Activated naive CD8-positive, alpha-beta T cell treated with anti-CD3 and anti-CD28 coated beads for 36 hours (primary cell): ENCODE measurements at regions not wholly inside any gene's neighbourhood (a gene's known extent, or its start where the extent isn't known, plus 50 kb on each side); places are given as distances from the start of the nearest gene placed in this dataset.
"Not testable (repeated sequence)": the region's sequence is repeated elsewhere in the genome, so short reads cannot be mapped to it uniquely, and the experiment has no call there.

Experiments used
- DNase-seq: peaks from one replicate; pipeline ENCODE4 v3.0.0; 2021
- H3K27ac Mint-ChIP-seq: one replicate; pipeline ENCODE4 v1.8.0; 2022; ENCODE audit warnings: mild to moderate bottlenecking, moderate library complexity, mixed read lengths
- H3K27me3 Mint-ChIP-seq: one replicate; pipeline ENCODE4 v1.8.0; 2022; ENCODE audit warnings: mild to moderate bottlenecking, mixed read lengths
- H3K36me3 Mint-ChIP-seq: one replicate; pipeline ENCODE4 v1.8.0; 2021; ENCODE audit warnings: mild to moderate bottlenecking, mixed read lengths
- H3K4me1 Mint-ChIP-seq: one replicate; pipeline ENCODE4 v1.8.0; 2021; ENCODE audit warnings: mixed read lengths
- H3K4me3 Mint-ChIP-seq: one replicate; pipeline ENCODE4 v1.8.0; 2022; ENCODE audit warnings: mild to moderate bottlenecking, moderate library complexity, mixed read lengths
- H3K9me3 Mint-ChIP-seq: one replicate; pipeline ENCODE4 v1.8.0; 2022; ENCODE audit warnings: mixed read lengths

DNA sequence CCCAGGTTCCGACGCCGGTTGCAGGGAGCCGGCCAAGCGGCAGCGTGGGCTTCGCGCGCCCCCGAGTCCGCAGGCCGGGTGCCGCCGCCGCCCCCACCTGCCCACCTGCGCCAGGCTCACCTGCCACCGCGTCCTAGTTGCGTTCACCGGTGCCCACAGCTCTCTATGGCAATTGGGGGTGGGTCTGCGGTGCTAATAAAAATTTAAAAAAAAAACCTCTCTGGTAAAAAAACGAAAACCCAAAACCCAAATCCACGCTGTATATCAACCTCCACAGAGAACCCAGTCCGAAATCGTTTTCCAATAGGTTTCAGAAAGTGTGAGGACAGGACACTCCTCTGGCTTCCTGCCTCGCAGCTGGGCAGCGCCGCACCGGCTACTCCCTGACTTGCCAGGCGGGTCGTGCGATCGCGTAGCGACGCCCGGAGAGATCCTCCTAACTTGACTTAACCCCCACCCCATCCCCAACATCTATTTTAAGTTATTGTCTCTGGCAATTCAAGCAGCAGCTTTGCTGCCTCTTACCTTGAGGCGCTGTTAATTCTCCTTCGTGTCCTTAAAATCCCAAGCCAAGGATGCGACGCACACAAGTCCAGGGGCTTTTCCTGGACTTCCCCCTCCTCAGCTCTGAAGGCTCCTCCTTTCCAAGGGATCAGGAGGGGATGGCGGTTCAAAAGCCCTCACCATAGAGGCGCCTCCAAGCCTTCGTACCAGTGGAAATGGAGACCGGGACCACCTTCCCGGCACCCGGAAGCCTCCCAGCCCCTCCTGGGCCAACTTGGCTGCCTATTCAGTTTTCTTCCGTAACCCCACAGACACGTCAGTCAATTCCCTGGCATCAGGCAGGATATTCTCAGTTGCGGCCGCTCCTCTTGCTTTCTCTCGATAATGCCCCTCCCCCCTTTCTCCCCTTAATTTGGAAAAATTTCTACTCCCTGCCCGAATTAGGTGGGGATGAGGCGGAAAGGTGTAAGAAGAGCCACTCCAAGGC lies 1639.4 kb upstream of the C9orf72 start:
- no peak for DNase-seq
- Mint-ChIP-seq H3K4me3 (peak overlapping the region; percentile 55), H3K27me3 (peaks cover 66% of the 10 kb centered on the region), H3K27ac (no peak overlapping the region), H3K36me3 (no peaks in the 10 kb centered on the region), H3K9me3 (no peaks in the 10 kb centered on the region), H3K4me1 (peaks cover 8% of the 10 kb centered on the region)

DNA sequence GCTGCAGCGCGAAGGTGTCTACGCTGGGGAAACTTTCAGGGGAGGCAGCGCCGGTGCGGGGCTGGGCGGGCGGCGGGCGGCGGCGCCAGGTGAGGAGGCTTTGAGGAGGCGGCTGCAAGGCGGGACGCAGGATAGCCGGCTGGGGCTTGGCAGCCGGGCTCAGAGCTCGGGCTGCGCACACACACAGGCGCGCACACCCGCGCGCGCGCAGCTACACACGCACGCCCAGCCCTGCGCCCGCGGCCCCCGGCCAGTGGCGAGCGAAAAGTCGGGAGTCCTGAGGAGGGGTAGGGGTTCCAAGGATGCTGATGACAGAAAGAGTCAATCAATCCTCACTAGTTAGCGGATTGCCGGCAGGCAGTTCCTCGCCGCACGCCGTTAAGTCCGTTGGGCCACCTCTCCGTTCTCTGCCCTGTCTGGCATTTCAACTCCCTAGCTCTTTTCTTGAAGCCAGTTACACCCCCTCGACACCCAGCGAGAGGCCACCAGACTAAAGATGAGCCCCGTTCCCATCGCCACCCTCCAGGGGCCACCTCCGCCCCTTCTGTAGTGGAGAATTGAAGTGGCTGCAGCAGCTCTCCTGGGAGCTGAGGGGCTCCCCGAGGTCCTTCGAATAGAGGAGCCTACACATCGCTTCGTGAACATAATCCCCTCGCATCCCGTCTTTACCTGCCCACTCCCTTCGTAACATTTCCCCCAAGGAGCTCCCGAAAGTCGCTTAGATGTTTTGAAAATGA lies 1640.3 kb upstream of the C9orf72 start, which contains the start of gene LINGO2:
TSS of gene LINGO2 (minus strand) at position 185 of the 737 bp plus-strand sequence.
- H3K9me3 Mint-ChIP-seq: no peaks in the 10 kb centered on the region
- peaks cover 8% of the 10 kb centered on the region for H3K4me1 Mint-ChIP-seq
- H3K4me3 Mint-ChIP-seq: peak within 1 kb of the TSS; percentile 55
- no peak within 1 kb of the TSS for H3K27ac Mint-ChIP-seq
- peaks cover 69% of the 10 kb centered on the region for H3K27me3 Mint-ChIP-seq
- no peaks in the 10 kb centered on the region for H3K36me3 Mint-ChIP-seq
- no peak for DNase-seq

DNA sequence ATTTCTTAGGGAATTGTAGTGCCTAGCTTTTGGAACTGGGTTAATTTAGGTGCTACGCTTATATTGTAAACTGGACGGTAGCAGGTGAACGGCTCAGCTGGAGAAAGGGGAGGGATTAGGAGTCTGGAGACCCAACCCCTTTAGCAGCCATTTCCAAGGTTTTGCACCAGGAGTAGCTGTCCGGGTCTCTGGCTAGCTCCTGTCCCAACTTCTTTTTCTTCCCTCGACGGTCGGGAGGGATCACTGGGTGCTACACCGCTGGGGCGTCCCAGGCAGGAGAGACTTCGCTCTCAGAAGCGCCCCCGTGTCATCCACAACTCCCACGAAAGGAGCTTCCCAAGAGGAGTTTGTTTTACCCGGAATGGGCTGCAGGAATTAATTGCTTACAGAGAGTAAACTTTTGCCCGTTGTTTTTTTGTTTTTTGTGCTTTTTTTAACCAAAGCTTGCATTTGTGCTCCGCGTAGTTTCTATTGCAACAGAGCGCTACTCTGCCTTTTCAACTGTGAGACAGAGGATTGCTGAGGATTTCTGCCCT lies 1640.9 kb upstream of the C9orf72 start:
- Mint-ChIP-seq H3K9me3 (no peaks in the 10 kb centered on the region), H3K4me3 (no peak overlapping the region), H3K4me1 (peaks cover 8% of the 10 kb centered on the region), H3K27ac (no peak overlapping the region), H3K27me3 (peaks cover 65% of the 10 kb centered on the region), H3K36me3 (no peaks in the 10 kb centered on the region)
- DNase-seq: no peak

DNA sequence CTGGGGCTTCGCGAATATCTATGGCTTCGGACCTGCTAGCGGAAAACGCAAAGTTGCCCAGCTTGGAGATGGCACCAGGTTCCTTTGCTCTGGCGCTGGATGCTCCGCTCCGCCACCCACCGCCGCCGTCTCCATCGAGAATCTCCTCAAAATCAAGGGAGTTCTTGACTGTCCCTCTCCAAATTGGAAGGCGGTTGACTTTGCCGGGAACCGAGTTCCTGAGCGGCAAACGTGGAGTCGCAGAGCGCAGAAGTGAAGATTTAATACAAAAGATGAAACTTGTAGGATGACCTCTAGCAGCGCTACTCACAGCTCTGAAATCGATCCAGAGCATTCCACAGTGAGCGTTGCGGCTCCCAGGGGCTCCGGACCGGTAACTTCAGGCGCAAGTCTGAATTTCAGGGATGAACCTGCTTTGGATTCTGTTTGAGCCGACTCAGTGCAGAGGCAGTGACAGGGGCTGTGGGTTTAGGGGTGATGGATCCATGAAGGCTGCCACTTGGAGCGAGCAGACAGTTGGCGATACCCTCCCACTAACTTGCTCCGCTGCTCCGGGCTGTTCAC lies 1641.5 kb upstream of the C9orf72 start:
- Mint-ChIP-seq H3K27ac (no peak overlapping the region), H3K36me3 (no peaks in the 10 kb centered on the region), H3K4me3 (no peak overlapping the region), H3K4me1 (peaks cover 8% of the 10 kb centered on the region), H3K27me3 (peaks cover 65% of the 10 kb centered on the region), H3K9me3 (no peaks in the 10 kb centered on the region)
- DNase-seq: no peak

DNA sequence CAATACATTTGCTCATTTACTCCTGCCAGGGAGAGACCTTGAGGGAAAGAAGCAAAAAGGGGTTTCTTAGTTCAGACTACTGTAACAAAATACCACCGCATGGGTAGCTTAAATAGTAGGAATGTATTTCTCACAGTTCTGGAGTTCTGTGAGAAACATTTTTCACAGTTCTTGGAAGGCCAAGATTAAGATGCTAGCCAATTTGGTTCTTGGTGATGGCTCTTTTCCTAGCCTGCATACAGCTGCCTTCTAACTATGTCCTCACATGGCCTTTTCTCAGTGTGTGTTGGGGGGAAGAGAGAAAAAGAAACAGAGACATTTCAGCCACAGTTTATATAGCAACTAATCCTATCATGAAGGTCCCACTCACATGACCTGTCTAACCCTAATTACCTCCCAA lies 1644.7 kb upstream of the C9orf72 start:
- H3K4me1 Mint-ChIP-seq: peaks cover 3% of the 10 kb centered on the region
- no peak for DNase-seq
- H3K9me3 Mint-ChIP-seq: no peaks in the 10 kb centered on the region
- H3K27me3 Mint-ChIP-seq: peaks cover 45% of the 10 kb centered on the region
- no peak overlapping the region for H3K27ac Mint-ChIP-seq
- no peaks in the 10 kb centered on the region for H3K36me3 Mint-ChIP-seq
- H3K4me3 Mint-ChIP-seq: no peak overlapping the region

DNA sequence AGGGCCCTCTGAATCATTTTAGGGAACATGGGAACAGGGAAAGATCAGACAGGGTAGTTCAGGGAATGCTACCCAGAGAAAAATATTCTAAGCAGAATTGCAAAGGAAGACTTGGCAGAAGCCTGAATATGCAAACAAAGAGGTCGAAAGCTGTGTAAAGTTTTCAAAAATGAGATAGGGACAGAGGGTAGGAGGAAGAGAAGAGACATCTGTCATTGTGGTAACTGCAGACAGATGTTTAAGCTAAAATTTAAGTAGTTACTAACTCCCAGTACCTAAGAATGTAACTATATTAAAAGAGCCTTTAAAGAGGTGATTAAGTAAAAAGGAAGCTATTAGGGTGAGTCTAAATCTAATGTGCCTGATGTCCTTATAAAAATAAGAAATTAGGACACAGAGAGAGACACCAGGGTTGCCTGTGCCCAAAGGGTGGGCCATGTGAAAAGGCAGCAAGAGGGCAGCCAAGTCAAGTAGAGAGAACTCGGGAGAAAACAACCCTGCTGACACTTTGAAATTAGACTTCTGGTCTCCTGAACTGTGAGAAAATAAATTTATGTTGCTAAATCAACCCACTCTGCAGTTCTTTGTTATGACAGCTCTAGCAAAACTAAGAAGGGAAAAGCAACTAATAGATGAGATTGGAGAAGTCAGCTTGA lies 1647.4 kb upstream of the C9orf72 start:
- H3K9me3 Mint-ChIP-seq: no peaks in the 10 kb centered on the region
- no peak overlapping the region for H3K4me3 Mint-ChIP-seq
- no peaks in the 10 kb centered on the region for H3K36me3 Mint-ChIP-seq
- DNase-seq: no peak
- no peaks in the 10 kb centered on the region for H3K4me1 Mint-ChIP-seq
- H3K27me3 Mint-ChIP-seq: peaks cover 19% of the 10 kb centered on the region
- no peak overlapping the region for H3K27ac Mint-ChIP-seq

DNA sequence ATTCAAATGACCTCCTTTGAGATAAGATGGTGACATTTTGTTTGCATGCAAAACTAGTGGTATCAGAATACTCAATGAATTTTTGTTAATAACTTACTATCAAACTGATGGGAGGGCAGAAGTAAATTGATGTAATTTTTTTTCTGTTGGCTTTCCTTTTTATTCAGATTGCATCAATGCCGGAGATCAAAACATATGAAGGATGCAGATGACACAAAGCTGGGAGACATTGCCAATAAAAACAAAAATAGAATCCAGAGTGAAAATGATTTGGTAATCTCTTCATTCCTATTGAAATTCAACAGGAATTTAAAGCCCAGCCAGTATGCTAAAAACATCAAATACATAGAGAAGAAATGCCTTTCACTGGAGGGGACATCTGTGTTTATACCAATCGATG lies 1655.3 kb upstream of the C9orf72 start:
- H3K4me3 Mint-ChIP-seq: no peak overlapping the region
- no peaks in the 10 kb centered on the region for H3K27me3 Mint-ChIP-seq
- H3K27ac Mint-ChIP-seq: no peak overlapping the region
- no peaks in the 10 kb centered on the region for H3K4me1 Mint-ChIP-seq
- no peaks in the 10 kb centered on the region for H3K36me3 Mint-ChIP-seq
- H3K9me3 Mint-ChIP-seq: peaks cover 2% of the 10 kb centered on the region
- DNase-seq: no peak

DNA sequence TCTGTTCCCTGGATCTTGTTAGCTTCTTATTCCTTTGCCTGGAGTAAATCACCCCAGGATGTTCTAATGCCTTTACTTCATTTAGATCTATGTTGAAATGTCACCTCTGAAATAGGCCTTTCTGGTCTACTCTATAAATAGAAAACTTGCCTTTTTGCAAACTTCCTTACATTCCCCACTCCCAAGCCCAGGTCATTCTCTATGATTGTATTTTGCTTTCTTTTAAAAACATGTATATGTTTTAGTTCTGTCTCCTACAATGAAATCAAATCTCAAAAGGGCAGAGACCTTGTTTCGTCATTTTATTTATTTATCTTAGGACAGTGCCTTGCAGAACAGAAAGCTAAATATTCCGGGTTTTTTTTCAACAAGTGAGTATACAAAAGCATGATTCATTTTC lies 1657.7 kb upstream of the C9orf72 start:
- Mint-ChIP-seq H3K4me1 (no peaks in the 10 kb centered on the region), H3K27ac (no peak overlapping the region), H3K36me3 (no peaks in the 10 kb centered on the region), H3K27me3 (no peaks in the 10 kb centered on the region), H3K4me3 (no peak overlapping the region), H3K9me3 (peaks cover 2% of the 10 kb centered on the region)
- DNase-seq: no peak

DNA sequence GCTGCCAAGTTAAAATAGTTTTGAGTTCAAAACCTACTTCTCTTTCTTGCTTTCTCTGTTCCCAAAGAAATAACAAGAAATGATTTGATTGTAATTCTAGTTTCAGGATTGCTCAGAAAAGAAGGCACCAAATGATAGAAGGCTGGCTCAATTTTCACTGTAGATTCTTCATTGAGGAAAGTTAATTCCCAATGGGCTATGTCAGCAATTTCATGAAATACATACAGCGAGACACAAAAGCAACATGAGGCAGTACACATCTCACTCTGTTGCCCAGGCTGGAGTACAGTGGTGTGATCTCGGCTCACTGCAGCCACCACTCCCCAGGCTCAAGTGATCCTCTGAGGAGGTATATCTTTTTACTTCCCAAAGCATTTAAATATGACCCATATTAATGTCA lies 1659.9 kb upstream of the C9orf72 start:
- Mint-ChIP-seq H3K36me3 (no peaks in the 10 kb centered on the region), H3K9me3 (peaks cover 2% of the 10 kb centered on the region), H3K4me1 (no peaks in the 10 kb centered on the region), H3K27me3 (no peaks in the 10 kb centered on the region), H3K27ac (no peak overlapping the region), H3K4me3 (no peak overlapping the region)
- DNase-seq: no peak

DNA sequence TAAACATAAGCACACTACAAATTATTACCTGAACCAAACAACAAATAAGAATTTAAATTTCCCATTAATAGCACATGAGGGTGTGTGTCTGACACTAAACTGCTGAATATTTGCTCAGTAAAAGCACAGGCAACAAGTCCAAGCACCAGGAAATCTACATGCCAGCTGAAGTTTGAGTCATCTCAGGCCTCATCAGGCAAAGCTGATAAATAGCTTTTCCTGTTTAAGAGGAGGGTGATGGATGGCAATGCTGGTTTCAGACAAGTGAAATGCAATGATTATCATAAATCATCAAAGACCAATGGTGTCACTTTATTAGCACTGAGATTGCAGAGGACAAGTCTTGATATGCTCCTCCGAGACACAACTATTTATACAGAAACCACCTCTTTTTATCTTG lies 1668.0 kb upstream of the C9orf72 start:
- H3K27ac Mint-ChIP-seq: no peak overlapping the region
- H3K27me3 Mint-ChIP-seq: no peaks in the 10 kb centered on the region
- H3K4me3 Mint-ChIP-seq: no peak overlapping the region
- DNase-seq: no peak
- peaks cover 4% of the 10 kb centered on the region for H3K9me3 Mint-ChIP-seq
- H3K36me3 Mint-ChIP-seq: no peaks in the 10 kb centered on the region
- H3K4me1 Mint-ChIP-seq: no peaks in the 10 kb centered on the region

DNA sequence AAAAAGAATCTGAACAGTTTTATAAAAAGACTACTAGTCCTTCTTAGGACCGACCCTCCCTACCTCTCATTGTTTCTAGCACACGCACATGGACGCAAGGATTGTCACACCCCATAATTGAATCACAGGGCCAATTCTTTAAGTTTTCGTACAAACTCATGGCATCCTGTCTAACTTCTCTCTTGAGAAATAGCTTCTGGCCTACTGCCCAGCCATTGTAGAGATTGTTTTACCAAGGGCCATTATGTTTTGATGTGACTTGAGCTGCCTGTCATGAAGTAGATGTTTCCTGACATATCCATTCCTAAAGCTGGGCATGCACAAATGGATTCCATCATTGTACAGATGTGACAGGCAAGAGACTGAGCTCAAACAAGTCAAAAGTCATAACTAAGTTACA lies 1672.1 kb upstream of the C9orf72 start:
- DNase-seq: no peak
- no peaks in the 10 kb centered on the region for H3K36me3 Mint-ChIP-seq
- no peak overlapping the region for H3K4me3 Mint-ChIP-seq
- H3K4me1 Mint-ChIP-seq: no peaks in the 10 kb centered on the region
- H3K9me3 Mint-ChIP-seq: peaks cover 4% of the 10 kb centered on the region
- H3K27me3 Mint-ChIP-seq: no peaks in the 10 kb centered on the region
- H3K27ac Mint-ChIP-seq: no peak overlapping the region

DNA sequence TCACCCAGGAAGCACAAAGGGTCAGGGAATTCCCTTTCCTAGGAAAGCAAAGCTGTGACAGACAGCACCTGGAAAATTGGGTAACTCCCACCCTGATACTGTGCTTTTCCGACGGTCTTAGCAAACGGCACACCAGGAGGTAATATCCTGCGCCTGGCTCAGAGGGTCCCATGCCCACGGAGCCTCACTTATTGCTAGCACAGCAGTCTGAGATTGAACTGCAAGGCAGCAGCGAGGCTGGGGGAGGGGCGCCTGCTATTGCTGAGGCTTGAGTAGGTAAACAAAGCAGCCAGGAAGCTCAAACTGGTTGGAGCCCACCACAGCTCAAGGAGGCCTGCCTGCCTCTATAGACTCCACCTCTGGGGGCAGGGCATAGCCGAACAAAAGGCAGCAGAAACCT lies 1697.1 kb upstream of the C9orf72 start:
- not testable (repeated sequence) for H3K4me3 Mint-ChIP-seq, DNase-seq, H3K36me3 Mint-ChIP-seq, H3K27me3 Mint-ChIP-seq, H3K4me1 Mint-ChIP-seq, H3K27ac Mint-ChIP-seq, H3K9me3 Mint-ChIP-seq

DNA sequence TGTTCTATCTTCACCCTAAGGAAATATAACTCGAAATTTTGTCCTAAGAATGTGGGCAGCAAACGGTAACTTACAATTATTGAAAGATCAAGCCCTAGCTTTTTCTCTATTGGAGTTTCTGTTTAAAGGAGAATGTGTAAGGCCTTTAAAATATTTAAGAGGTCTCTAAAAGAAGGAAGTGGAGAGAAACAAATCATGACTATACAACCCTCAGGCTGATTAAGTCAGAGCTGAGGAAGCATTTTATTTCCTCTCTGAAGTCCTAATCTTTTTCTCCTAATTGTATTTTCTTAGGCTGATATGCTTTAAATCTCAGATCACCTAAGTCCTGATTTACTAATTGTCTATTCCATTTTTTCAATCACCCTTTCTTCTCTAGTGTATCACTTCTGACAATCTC lies 1708.8 kb upstream of the C9orf72 start:
- Mint-ChIP-seq H3K4me1 (no peaks in the 10 kb centered on the region), H3K27ac (no peak overlapping the region), H3K4me3 (no peak overlapping the region), H3K9me3 (no peaks in the 10 kb centered on the region), H3K27me3 (no peaks in the 10 kb centered on the region), H3K36me3 (no peaks in the 10 kb centered on the region)
- no peak for DNase-seq

DNA sequence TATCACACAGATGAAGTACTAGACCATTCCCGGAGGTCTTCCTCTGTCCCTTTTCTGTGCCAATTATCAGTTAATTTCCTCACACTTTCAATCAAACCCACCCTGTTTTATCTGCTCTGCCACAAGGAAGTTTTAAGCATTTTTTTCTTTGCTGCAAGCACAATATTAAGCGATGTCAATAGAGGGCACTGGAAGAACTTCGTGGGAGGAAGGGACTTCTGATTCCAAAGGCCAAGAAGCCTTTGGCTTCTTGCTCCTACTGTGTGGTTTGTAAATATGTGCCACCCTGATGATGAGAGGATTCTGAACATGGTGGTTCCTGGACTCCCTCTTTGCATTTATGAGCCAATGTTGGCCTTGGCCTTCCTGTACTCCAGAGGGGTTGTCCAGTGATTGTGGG lies 1712.5 kb upstream of the C9orf72 start:
- no peaks in the 10 kb centered on the region for H3K4me1 Mint-ChIP-seq

DNA sequence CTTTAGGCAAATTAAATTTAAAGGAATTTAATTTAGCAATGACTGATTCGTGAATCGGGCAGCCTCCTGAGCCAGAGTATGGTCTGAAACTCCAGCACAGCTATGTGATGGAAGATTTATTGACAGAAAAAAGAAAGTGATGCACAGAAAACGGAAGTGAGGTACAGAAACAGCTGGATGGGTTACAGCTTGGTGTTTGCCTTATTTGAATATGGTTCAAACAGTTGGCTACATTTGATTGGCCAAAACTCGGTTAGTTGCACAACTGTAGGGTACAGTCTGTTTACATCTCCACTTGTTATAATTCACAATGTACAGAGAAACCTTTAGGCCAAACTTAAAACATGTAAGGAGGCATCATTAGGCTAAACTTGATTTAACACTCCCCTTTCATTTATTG lies 1716.1 kb upstream of the C9orf72 start:
- no peaks in the 10 kb centered on the region for H3K27me3 Mint-ChIP-seq

More for the DNA sequence above, 1712.5 kb upstream of the C9orf72 start:
- Mint-ChIP-seq H3K27ac (no peak overlapping the region), H3K9me3 (no peaks in the 10 kb centered on the region), H3K27me3 (no peaks in the 10 kb centered on the region), H3K36me3 (no peaks in the 10 kb centered on the region), H3K4me3 (no peak overlapping the region)
- no peak for DNase-seq

More for the DNA sequence above, 1716.1 kb upstream of the C9orf72 start:
- Mint-ChIP-seq H3K4me1 (no peaks in the 10 kb centered on the region), H3K4me3 (no peak overlapping the region), H3K27ac (no peak overlapping the region), H3K36me3 (no peaks in the 10 kb centered on the region), H3K9me3 (peaks cover 6% of the 10 kb centered on the region)
- no peak for DNase-seq
